ENCODE measurements at regions not wholly inside any gene's neighbourhood (a gene's known extent, or its start where the extent isn't known, plus 50 kb on each side); places are given as distances from the start of the nearest gene placed in this dataset.

GRCh38 chr3:167032267-167032876 is 347.7 kb downstream of the ZBBX start:
- TF ChIP-seq CTCF (IDR thresholded peaks at IDR 0.05) (peak in 3 of 4 experiments; percentile 49 to 65 (median 64)), POLR2AphosphoS5 (IDR thresholded peaks at IDR 0.05) (no peak)

Measured in prostate gland (tissue), 2 donors.